ENCODE measurements at regions not wholly inside any gene's neighbourhood (a gene's known extent, or its start where the extent isn't known, plus 50 kb on each side); places are given as distances from the start of the nearest gene placed in this dataset.

DNA sequence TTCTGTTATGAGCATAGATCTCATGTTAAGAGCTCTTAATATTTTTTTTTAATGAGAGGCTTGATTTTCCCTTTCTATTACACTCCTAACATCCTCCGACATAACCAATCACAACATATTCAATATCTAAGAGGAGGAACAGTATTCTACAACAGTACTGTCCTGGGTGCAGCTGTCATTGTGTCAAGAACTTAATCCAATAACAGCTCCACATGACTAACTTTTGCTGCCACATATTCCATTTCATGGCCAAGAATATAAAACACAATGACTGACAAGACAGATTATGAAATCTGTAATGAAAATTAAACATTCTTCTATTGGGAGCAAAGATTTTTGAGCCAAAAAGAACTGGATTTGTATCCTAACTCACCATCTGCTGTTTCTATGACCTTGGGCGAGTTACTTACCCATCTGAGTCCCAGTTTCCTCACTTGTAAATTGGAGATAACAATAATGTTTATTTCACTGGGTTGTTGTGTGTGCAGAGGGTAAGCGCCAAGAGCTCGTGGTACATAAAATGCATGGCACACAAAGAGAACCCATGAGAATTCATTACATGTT is 405.6 kb downstream of the SPRY1 start:
- TF ChIP-seq, protein P1, sequence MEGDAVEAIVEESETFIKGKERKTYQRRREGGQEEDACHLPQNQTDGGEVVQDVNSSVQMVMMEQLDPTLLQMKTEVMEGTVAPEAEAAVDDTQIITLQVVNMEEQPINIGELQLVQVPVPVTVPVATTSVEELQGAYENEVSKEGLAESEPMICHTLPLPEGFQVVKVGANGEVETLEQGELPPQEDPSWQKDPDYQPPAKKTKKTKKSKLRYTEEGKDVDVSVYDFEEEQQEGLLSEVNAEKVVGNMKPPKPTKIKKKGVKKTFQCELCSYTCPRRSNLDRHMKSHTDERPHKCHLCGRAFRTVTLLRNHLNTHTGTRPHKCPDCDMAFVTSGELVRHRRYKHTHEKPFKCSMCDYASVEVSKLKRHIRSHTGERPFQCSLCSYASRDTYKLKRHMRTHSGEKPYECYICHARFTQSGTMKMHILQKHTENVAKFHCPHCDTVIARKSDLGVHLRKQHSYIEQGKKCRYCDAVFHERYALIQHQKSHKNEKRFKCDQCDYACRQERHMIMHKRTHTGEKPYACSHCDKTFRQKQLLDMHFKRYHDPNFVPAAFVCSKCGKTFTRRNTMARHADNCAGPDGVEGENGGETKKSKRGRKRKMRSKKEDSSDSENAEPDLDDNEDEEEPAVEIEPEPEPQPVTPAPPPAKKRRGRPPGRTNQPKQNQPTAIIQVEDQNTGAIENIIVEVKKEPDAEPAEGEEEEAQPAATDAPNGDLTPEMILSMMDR (IDR thresholded peaks at IDR 0.05) = no peak
- TF ChIP-seq EP300 (IDR thresholded peaks at IDR 0.05) = no peak
- TF ChIP-seq POLR2A (IDR thresholded peaks at IDR 0.05) = no peak
